H9 (cell line): ENCODE measurements at regions not wholly inside any gene's neighbourhood (a gene's known extent, or its start where the extent isn't known, plus 50 kb on each side); places are given as distances from the start of the nearest gene placed in this dataset.

ENCODE experiments used
- DNase-seq: peaks from one replicate; pipeline ENCODE4 v3.0.0-alpha.2; 2017
- H2AFZ ChIP-seq: one replicate; pipeline ENCODE4 v1.6.1; 2013; ENCODE audit warnings: mild to moderate bottlenecking, low read length, control low read depth, moderate library complexity
- H2AK5ac ChIP-seq: 2 replicates; pipeline ENCODE4 v1.6.1; 2013; ENCODE audit warnings: low read length, control low read depth, mixed read lengths; ENCODE audit not compliant: insufficient read length
- H2BK120ac ChIP-seq: one replicate; pipeline ENCODE4 v1.6.1; 2013; ENCODE audit warnings: low read depth, mild to moderate bottlenecking, low read length, control low read depth, inconsistent platforms; ENCODE audit not compliant: poor library complexity, severe bottlenecking
- H2BK12ac ChIP-seq: 2 replicates; pipeline ENCODE4 v1.6.1; 2013; ENCODE audit warnings: low read length, control low read depth, mixed read lengths, low read depth; ENCODE audit not compliant: insufficient read length
- H2BK15ac ChIP-seq: 2 replicates; pipeline ENCODE4 v1.6.1; 2013; ENCODE audit warnings: low read depth, low read length, control low read depth
- H2BK20ac ChIP-seq: one replicate; pipeline ENCODE4 v1.6.1; 2013; ENCODE audit warnings: low read depth, mild to moderate bottlenecking, low read length, control low read depth, inconsistent platforms; ENCODE audit not compliant: poor library complexity, severe bottlenecking
- H2BK5ac ChIP-seq: 2 replicates; pipeline ENCODE4 v1.6.1; 2013; ENCODE audit warnings: low read length, control low read depth, mixed read lengths; ENCODE audit not compliant: insufficient read length
- H3K14ac ChIP-seq: 2 replicates; pipeline ENCODE4 v1.6.1; 2013; ENCODE audit warnings: low read length, control low read depth; ENCODE audit not compliant: insufficient read depth
- H3K18ac ChIP-seq: 2 replicates; pipeline ENCODE4 v1.6.1; 2013; ENCODE audit warnings: low read depth, mild to moderate bottlenecking, mixed read lengths, low read length, control low read depth; ENCODE audit not compliant: insufficient read length
- H3K23ac ChIP-seq: 2 replicates; pipeline ENCODE4 v1.6.1; 2013; ENCODE audit warnings: low read length, control low read depth, mixed read lengths, low read depth; ENCODE audit not compliant: insufficient read length
- H3K23me2 ChIP-seq: 2 replicates; pipeline ENCODE4 v1.6.1; 2013; ENCODE audit warnings: low read depth, mild to moderate bottlenecking, mixed read lengths, low read length, control low read depth; ENCODE audit not compliant: insufficient read length, poor library complexity, severe bottlenecking
- H3K27ac ChIP-seq: 2 replicates; pipeline ENCODE4 v1.5.1; 2013; ENCODE audit warnings: low read length, control low read depth, mixed read lengths, low read depth; ENCODE audit not compliant: insufficient read length
- H3K27me3 ChIP-seq: 2 replicates; pipeline ENCODE4 v1.6.1; 2013; ENCODE audit warnings: low read length, control low read depth, inconsistent platforms; ENCODE audit not compliant: insufficient read depth
- H3K4ac ChIP-seq: 2 replicates; pipeline ENCODE4 v1.6.1; 2013; ENCODE audit warnings: low read depth, mild to moderate bottlenecking, control low read depth, inconsistent platforms, low read length, moderate library complexity
- H3K4me1 ChIP-seq: 2 replicates; pipeline ENCODE4 v1.6.1; 2013; ENCODE audit warnings: low read length, control low read depth, inconsistent platforms; ENCODE audit not compliant: insufficient read depth
- H3K4me2 ChIP-seq: 2 replicates; pipeline ENCODE4 v1.6.1; 2013; ENCODE audit warnings: low read length, control low read depth, mixed read lengths; ENCODE audit not compliant: insufficient read length, insufficient read depth
- H3K56ac ChIP-seq: 2 replicates; pipeline ENCODE4 v1.6.1; 2013; ENCODE audit warnings: low read depth, mild to moderate bottlenecking, mixed read lengths, low read length, control low read depth; ENCODE audit not compliant: insufficient read length
- H3K79me1 ChIP-seq: 2 replicates; pipeline ENCODE4 v1.6.1; 2013; ENCODE audit warnings: low read depth, mild to moderate bottlenecking, moderate library complexity, low read length, control low read depth, inconsistent platforms; ENCODE audit not compliant: insufficient read depth, poor library complexity, severe bottlenecking
- H3K79me2 ChIP-seq: 2 replicates; pipeline ENCODE4 v1.6.1; 2013; ENCODE audit warnings: low read length, control low read depth, inconsistent platforms; ENCODE audit not compliant: insufficient read depth
- H3K9ac ChIP-seq: 2 replicates; pipeline ENCODE4 v1.6.1; 2013; ENCODE audit warnings: low read length, control low read depth, mixed read lengths; ENCODE audit not compliant: insufficient read length; ENCODE audit errors: extremely low read depth
- H3K9me3 ChIP-seq: one replicate; pipeline ENCODE4 v1.6.1; 2013; ENCODE audit warnings: low read depth, low read length, inconsistent platforms; ENCODE audit not compliant: control insufficient read depth
- H3T11ph ChIP-seq: one replicate; pipeline ENCODE4 v1.6.1; 2013; ENCODE audit warnings: mild to moderate bottlenecking, low read length, control low read depth, inconsistent platforms
- H4K20me1 ChIP-seq: one replicate; pipeline ENCODE4 v1.6.1; 2013; ENCODE audit not compliant: control insufficient read depth, insufficient read length, insufficient read depth
- H4K5ac ChIP-seq: 2 replicates; pipeline ENCODE4 v1.6.1; 2013; ENCODE audit warnings: low read depth, mild to moderate bottlenecking, mixed read lengths, low read length, control low read depth; ENCODE audit not compliant: insufficient read length
- H4K8ac ChIP-seq: replicated peaks from 2 replicates; pipeline ENCODE4 v1.6.1; 2013; ENCODE audit warnings: low read length, control low read depth, mixed read lengths, low read depth; ENCODE audit not compliant: insufficient read length
- H4K91ac ChIP-seq: 2 replicates; pipeline ENCODE4 v1.6.1; 2013; ENCODE audit warnings: low read depth, mild to moderate bottlenecking, moderate library complexity, mixed read lengths, low read length, control low read depth; ENCODE audit not compliant: insufficient read length
- H3K27ac Mint-ChIP-seq, 3 experiments: 2 replicates in 2 of 3; 3 replicates in 1 of 3; pipeline ENCODE4 v1.8.0; 2020 to 2021; ENCODE audit warnings: mixed read lengths in 3 of 3, mild to moderate bottlenecking in 1 of 3, moderate library complexity in 1 of 3
- H3K27me3 Mint-ChIP-seq: 2 replicates; pipeline ENCODE4 v1.8.0; 2021; ENCODE audit warnings: low read depth, mild to moderate bottlenecking, moderate library complexity, mixed read lengths
- H3K36me3 Mint-ChIP-seq, 3 experiments: 2 replicates in 2 of 3; 3 replicates in 1 of 3; pipeline ENCODE4 v1.8.0; 2020 to 2021; ENCODE audit warnings: low read depth in 3 of 3, mixed read lengths in 3 of 3; ENCODE audit not compliant: insufficient read depth in 1 of 3
- H3K4me1 Mint-ChIP-seq, 2 experiments: 2 replicates each; pipeline ENCODE4 v1.8.0; 2020; ENCODE audit warnings: mixed read lengths in 2 of 2
- H3K4me3 Mint-ChIP-seq, 2 experiments: 2 replicates in 1 of 2; 3 replicates in 1 of 2; pipeline ENCODE4 v1.8.0; 2020 to 2021; ENCODE audit warnings: mild to moderate bottlenecking in 2 of 2, mixed read lengths in 2 of 2, moderate library complexity in 1 of 2
- H3K9me3 Mint-ChIP-seq, 2 experiments: 2 replicates in 1 of 2; 3 replicates in 1 of 2; pipeline ENCODE4 v1.8.0; 2020; ENCODE audit warnings: mild to moderate bottlenecking in 2 of 2, mixed read lengths in 2 of 2, moderate library complexity in 1 of 2
- CTCF ChIP-seq: fragments of 200-600 bp; sonication (generic); conservative IDR thresholded peaks from 3 replicates; pipeline ENCODE4 v1.8.0; 2021; ENCODE audit warnings: antibody characterized with exemption, mild to moderate bottlenecking
- WGBS: extraction: QIAGEN DNeasy Blood & Tissue Kit; methylation state at CpG from one replicate; pipeline ENCODE4 v1.1.7; 2013; ENCODE audit warnings: missing lambda C conversion rate, low lambda C conversion rate, mixed read lengths; ENCODE audit not compliant: insufficient read length; ENCODE audit errors: extremely low coverage; 5-methylcytosine and 5-hydroxymethylcytosine counted together

- Histone ChIP-seq H3K9ac (no peak overlapping the region), H3K23me2 (no peaks in the 10 kb centered on the region), H3T11ph (no peak overlapping the region), H3K4ac (no peak overlapping the region), H3K23ac (no peak overlapping the region), H2AFZ (no peak overlapping the region), H4K8ac (no peak overlapping the region), H4K91ac (no peak overlapping the region), H4K20me1 (no peaks in the 10 kb centered on the region), H4K5ac (no peak overlapping the region), H3K56ac (no peak overlapping the region), H2BK20ac (no peak overlapping the region), H2BK5ac (no peak overlapping the region), H3K79me2 (no peaks in the 10 kb centered on the region), H2BK120ac (no peak overlapping the region), H3K18ac (no peak overlapping the region), H3K27me3 (no peaks in the 10 kb centered on the region), H3K9me3 (no peaks in the 10 kb centered on the region), H3K27ac (no peak overlapping the region), H3K14ac (no peak overlapping the region), H3K4me1 (no peaks in the 10 kb centered on the region), H2AK5ac (no peak overlapping the region), H2BK12ac (no peak overlapping the region), H2BK15ac (no peak overlapping the region), H3K4me2 (no peak overlapping the region), H3K79me1 (no peaks in the 10 kb centered on the region)
- peak; percentile 76 for TF ChIP-seq CTCF
- no peaks in the 10 kb centered on the region for H3K36me3 Mint-ChIP-seq
- peak; percentile 65 for DNase-seq
- no peak overlapping the region for H3K4me3 Mint-ChIP-seq
- WGBS, result no CpG with 5 or more reads among the region's 5 CpGs
- no peak overlapping the region for H3K27ac Mint-ChIP-seq
- peaks cover 0 to 4% of the 10 kb centered on the region in 2 experiments; a peak in 2 of 5 replicates for H3K9me3 Mint-ChIP-seq
- H3K27me3 Mint-ChIP-seq, result peaks cover 3% of the 10 kb centered on the region; the same call in 1 of the 2 replicates
- no peaks in the 10 kb centered on the region for H3K4me1 Mint-ChIP-seq
Observed at GRCh38 chr6:100078509-100078908, 84.5 kb upstream of the MCHR2 start.
